K562 (cell line): ENCODE measurements at regions not wholly inside any gene's neighbourhood (a gene's known extent, or its start where the extent isn't known, plus 50 kb on each side); places are given as distances from the start of the nearest gene placed in this dataset.

Experiments
- ATF7 ChIP-seq: fragments of 450-650 bp; IDR thresholded peaks from 2 replicates; pipeline ENCODE4 v1.7.1; 2014; ENCODE audit warnings: mild to moderate bottlenecking, moderate library complexity
- CCNT2 ChIP-seq: IDR thresholded peaks from 2 replicates; pipeline ENCODE4 v1.6.1; 2011; ENCODE audit warnings: borderline replicate concordance, low read depth, mild to moderate bottlenecking, moderate library complexity, mixed read lengths, low read length; ENCODE audit not compliant: insufficient read length; ENCODE audit errors: extremely low read depth
- EZH2 ChIP-seq: IDR thresholded peaks from 2 replicates; pipeline ENCODE4 v1.6.1; 2012; ENCODE audit warnings: low read depth, mild to moderate bottlenecking, inconsistent platforms, low read length, borderline replicate concordance
- GATA2 ChIP-seq: sonication (generic); formaldehyde crosslinking; IDR thresholded peaks from 2 replicates; pipeline ENCODE4 v1.4.0; 2020; ENCODE audit warnings: mild to moderate bottlenecking, missing genetic modification reagents
- HCFC1 ChIP-seq: IDR thresholded peaks from 2 replicates; pipeline ENCODE4 v1.6.1; 2012; ENCODE audit warnings: low read depth, low read length, improper control_type of control experiment
- JUND ChIP-seq, 2 experiments: IDR thresholded peaks; 2 replicates in 1 of 2; 3 replicates in 1 of 2; pipeline ENCODE4 v1.6.1; 2011; ENCODE audit warnings: borderline replicate concordance in 2 of 2, low read depth in 2 of 2, low read length in 2 of 2, improper control_type of control experiment in 1 of 2, missing biosample characterization in 1 of 2, missing genetic modification characterization in 1 of 2, missing genetic modification reagents in 1 of 2
- MEF2D ChIP-seq: conservative IDR thresholded peaks from 2 replicates; pipeline ENCODE4 v1.6.1; 2016; ENCODE audit warnings: low read depth, missing genetic modification characterization, missing compliant biosample characterization
- NFIC ChIP-seq: fragments of 450-650 bp; IDR thresholded peaks from 2 replicates; pipeline ENCODE4 v1.6.1; 2017; ENCODE audit warnings: mild to moderate bottlenecking, inconsistent platforms
- SMARCC2 ChIP-seq: fragments of 450-650 bp; IDR thresholded peaks from 2 replicates; pipeline ENCODE4 v1.6.1; 2017; ENCODE audit warnings: antibody characterized with exemption, moderate library complexity, mild to moderate bottlenecking, low read depth
- ZC3H4 ChIP-seq: sonication (generic); formaldehyde crosslinking; IDR thresholded peaks from 2 replicates; pipeline ENCODE4 v1.9.0; 2021; ENCODE audit warnings: missing genetic modification reagents, borderline replicate concordance
- ZKSCAN1 ChIP-seq: fragments of 150-350 bp; IDR thresholded peaks from 2 replicates; pipeline ENCODE4 v1.6.1; 2016; ENCODE audit warnings: low read depth, low read length
- TF ChIP-seq, protein P1 (sequence below), 2 experiments: fragments of 450-650 bp; conservative IDR thresholded peaks; 2 replicates each; pipeline ENCODE4 v1.6.1; 2017; ENCODE audit warnings: mild to moderate bottlenecking in 2 of 2, moderate library complexity in 2 of 2
- TF ChIP-seq, protein P2 (sequence below): fragments of 450-650 bp; formaldehyde crosslinking; IDR thresholded peaks from 2 replicates; pipeline ENCODE4 v1.4.0; 2020; ENCODE audit warnings: mild to moderate bottlenecking
- TF ChIP-seq, protein P3 (sequence below): fragments of 250-450 bp; sonication (Bioruptor Pico); IDR thresholded peaks from 2 replicates; pipeline ENCODE4 v1.8.0; 2021; ENCODE audit warnings: moderate library complexity, mild to moderate bottlenecking, inconsistent platforms
- TF ChIP-seq, protein P4 (sequence below): fragments of 250-450 bp; sonication (Bioruptor Pico); IDR thresholded peaks from 2 replicates; pipeline ENCODE4 v1.8.0; 2022; ENCODE audit warnings: inconsistent platforms, mild to moderate bottlenecking, moderate library complexity, borderline replicate concordance
- TF ChIP-seq, protein P5 (sequence below): sonication (generic); formaldehyde crosslinking; IDR thresholded peaks from 2 replicates; pipeline ENCODE4 v1.8.0; 2022; ENCODE audit warnings: mild to moderate bottlenecking, missing genetic modification reagents
- TF ChIP-seq, protein P6 (sequence below): fragments of 450-650 bp; IDR thresholded peaks from 2 replicates; pipeline ENCODE4 v1.6.1; 2017; ENCODE audit warnings: antibody characterized with exemption

DNA sequence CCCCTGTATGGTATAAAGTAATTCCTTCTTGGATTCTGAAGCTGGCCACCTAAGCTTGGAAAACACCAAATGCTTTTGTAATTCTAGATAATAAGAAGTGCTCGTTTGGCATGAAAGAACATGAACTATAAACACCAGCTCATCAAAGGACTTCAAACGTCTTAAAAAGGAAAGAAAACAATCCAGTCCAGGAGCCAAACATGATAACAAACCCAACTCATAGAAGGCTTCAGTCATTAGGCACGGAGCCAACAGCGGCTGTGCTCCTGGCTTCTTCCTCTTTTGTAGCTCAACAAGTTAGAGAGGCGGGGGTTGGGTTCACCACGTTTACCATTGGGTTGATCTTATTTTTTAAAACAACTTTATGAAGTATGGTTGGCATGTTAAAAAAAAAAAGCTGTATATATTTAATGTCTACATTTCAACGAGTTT is 56.4 kb upstream of the ECHDC3 start (continued):
- TF ChIP-seq, protein P1, sequence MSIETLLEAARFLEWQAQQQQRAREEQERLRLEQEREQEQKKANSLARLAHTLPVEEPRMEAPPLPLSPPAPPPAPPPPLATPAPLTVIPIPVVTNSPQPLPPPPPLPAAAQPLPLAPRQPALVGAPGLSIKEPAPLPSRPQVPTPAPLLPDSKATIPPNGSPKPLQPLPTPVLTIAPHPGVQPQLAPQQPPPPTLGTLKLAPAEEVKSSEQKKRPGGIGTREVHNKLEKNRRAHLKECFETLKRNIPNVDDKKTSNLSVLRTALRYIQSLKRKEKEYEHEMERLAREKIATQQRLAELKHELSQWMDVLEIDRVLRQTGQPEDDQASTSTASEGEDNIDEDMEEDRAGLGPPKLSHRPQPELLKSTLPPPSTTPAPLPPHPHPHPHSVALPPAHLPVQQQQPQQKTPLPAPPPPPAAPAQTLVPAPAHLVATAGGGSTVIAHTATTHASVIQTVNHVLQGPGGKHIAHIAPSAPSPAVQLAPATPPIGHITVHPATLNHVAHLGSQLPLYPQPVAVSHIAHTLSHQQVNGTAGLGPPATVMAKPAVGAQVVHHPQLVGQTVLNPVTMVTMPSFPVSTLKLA (conservative IDR thresholded peaks at IDR 0.05), result no peak
- peak; percentile 9; the same call in 1 of the 2 replicates for TF ChIP-seq SMARCC2
- TF ChIP-seq ZKSCAN1, result no peak
- TF ChIP-seq ZC3H4 (CRISPR knock-in tag), result no peak
- TF ChIP-seq HCFC1, result no peak
- no peak for TF ChIP-seq MEF2D (tag)
- TF ChIP-seq EZH2, result no peak
- TF ChIP-seq CCNT2, result peak; percentile 84
- TF ChIP-seq, protein P2, sequence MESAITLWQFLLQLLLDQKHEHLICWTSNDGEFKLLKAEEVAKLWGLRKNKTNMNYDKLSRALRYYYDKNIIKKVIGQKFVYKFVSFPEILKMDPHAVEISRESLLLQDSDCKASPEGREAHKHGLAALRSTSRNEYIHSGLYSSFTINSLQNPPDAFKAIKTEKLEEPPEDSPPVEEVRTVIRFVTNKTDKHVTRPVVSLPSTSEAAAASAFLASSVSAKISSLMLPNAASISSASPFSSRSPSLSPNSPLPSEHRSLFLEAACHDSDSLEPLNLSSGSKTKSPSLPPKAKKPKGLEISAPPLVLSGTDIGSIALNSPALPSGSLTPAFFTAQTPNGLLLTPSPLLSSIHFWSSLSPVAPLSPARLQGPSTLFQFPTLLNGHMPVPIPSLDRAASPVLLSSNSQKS (CRISPR knock-in tag), result no peak
- TF ChIP-seq, protein P3, sequence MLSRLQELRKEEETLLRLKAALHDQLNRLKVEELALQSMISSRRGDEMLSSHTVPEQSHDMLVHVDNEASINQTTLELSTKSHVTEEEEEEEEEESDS, result no peak
- TF ChIP-seq ATF7, result 0 out of 2 replicates have a peak, but pooled peaks have one; percentile 42
- TF ChIP-seq NFIC, result peak; percentile 99
- TF ChIP-seq, protein P4, sequence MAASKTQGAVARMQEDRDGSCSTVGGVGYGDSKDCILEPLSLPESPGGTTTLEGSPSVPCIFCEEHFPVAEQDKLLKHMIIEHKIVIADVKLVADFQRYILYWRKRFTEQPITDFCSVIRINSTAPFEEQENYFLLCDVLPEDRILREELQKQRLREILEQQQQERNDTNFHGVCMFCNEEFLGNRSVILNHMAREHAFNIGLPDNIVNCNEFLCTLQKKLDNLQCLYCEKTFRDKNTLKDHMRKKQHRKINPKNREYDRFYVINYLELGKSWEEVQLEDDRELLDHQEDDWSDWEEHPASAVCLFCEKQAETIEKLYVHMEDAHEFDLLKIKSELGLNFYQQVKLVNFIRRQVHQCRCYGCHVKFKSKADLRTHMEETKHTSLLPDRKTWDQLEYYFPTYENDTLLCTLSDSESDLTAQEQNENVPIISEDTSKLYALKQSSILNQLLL (CRISPR knock-in tag), result no peak
- TF ChIP-seq, protein P5, sequence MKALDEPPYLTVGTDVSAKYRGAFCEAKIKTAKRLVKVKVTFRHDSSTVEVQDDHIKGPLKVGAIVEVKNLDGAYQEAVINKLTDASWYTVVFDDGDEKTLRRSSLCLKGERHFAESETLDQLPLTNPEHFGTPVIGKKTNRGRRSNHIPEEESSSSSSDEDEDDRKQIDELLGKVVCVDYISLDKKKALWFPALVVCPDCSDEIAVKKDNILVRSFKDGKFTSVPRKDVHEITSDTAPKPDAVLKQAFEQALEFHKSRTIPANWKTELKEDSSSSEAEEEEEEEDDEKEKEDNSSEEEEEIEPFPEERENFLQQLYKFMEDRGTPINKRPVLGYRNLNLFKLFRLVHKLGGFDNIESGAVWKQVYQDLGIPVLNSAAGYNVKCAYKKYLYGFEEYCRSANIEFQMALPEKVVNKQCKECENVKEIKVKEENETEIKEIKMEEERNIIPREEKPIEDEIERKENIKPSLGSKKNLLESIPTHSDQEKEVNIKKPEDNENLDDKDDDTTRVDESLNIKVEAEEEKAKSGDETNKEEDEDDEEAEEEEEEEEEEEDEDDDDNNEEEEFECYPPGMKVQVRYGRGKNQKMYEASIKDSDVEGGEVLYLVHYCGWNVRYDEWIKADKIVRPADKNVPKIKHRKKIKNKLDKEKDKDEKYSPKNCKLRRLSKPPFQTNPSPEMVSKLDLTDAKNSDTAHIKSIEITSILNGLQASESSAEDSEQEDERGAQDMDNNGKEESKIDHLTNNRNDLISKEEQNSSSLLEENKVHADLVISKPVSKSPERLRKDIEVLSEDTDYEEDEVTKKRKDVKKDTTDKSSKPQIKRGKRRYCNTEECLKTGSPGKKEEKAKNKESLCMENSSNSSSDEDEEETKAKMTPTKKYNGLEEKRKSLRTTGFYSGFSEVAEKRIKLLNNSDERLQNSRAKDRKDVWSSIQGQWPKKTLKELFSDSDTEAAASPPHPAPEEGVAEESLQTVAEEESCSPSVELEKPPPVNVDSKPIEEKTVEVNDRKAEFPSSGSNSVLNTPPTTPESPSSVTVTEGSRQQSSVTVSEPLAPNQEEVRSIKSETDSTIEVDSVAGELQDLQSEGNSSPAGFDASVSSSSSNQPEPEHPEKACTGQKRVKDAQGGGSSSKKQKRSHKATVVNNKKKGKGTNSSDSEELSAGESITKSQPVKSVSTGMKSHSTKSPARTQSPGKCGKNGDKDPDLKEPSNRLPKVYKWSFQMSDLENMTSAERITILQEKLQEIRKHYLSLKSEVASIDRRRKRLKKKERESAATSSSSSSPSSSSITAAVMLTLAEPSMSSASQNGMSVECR (CRISPR knock-in tag), result no peak
- TF ChIP-seq, protein P6, sequence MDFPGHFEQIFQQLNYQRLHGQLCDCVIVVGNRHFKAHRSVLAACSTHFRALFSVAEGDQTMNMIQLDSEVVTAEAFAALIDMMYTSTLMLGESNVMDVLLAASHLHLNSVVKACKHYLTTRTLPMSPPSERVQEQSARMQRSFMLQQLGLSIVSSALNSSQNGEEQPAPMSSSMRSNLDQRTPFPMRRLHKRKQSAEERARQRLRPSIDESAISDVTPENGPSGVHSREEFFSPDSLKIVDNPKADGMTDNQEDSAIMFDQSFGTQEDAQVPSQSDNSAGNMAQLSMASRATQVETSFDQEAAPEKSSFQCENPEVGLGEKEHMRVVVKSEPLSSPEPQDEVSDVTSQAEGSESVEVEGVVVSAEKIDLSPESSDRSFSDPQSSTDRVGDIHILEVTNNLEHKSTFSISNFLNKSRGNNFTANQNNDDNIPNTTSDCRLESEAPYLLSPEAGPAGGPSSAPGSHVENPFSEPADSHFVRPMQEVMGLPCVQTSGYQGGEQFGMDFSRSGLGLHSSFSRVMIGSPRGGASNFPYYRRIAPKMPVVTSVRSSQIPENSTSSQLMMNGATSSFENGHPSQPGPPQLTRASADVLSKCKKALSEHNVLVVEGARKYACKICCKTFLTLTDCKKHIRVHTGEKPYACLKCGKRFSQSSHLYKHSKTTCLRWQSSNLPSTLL, result no peak
- TF ChIP-seq JUND (IDR thresholded peaks at IDR 0.05; ENCODE audit: borderline replicate concordance, low read depth, low read length), result peak; percentile 66
- TF ChIP-seq JUND (tag; IDR thresholded peaks at IDR 0.05; ENCODE audit: borderline replicate concordance, low read depth, low read length), result peak; percentile 50; the same call in 1 of the 3 replicates
- TF ChIP-seq GATA2 (CRISPR knock-in tag), result peak; percentile 44; the same call in 1 of the 2 replicates
